OCI-LY3 (cell line): ENCODE measurements at regions not wholly inside any gene's neighbourhood (a gene's known extent, or its start where the extent isn't known, plus 50 kb on each side); places are given as distances from the start of the nearest gene placed in this dataset.
A peak's percentile ranks its signal among the peaks of the same experiment; 100 is the strongest.

Experiments used
- H2AFZ ChIP-seq: fragments of 200-600, 300-600 bp; shearing (Covaris generic); 2 replicates; pipeline ENCODE4 v1.6.0; 2014; ENCODE audit warnings: antibody characterized with exemption, low read depth, low read length
- H3K27ac ChIP-seq: fragments of 200-600, 300-600 bp; sonication (generic); 2 replicates; pipeline ENCODE4 v1.5.1; 2014; ENCODE audit warnings: mild to moderate bottlenecking, low read length, moderate library complexity, mixed read lengths
- H3K27me3 ChIP-seq: fragments of 200-600, 300-600 bp; sonication (generic); 2 replicates; pipeline ENCODE4 v1.6.1; 2014; ENCODE audit warnings: low read depth, low read length, mixed read lengths
- H3K36me3 ChIP-seq: fragments of 200-600, 300-600 bp; sonication (generic); replicated peaks from 2 replicates; pipeline ENCODE3; 2014; ENCODE audit warnings: low read depth, low read length, mixed read lengths
- H3K4me1 ChIP-seq: fragments of 300-600, 200-600 bp; sonication (generic); 2 replicates; pipeline ENCODE4 v1.6.1; 2014; ENCODE audit warnings: low read length, mixed read lengths
- H3K4me2 ChIP-seq: fragments of 200-600, 300-600 bp; sonication (generic); 2 replicates; pipeline ENCODE4 v1.6.1; 2014; ENCODE audit warnings: low read length, mixed read lengths
- H3K4me3 ChIP-seq: fragments of 300-600, 200-600 bp; sonication (generic); 2 replicates; pipeline ENCODE4 v1.5.1; 2014; ENCODE audit warnings: antibody characterized with exemption, mild to moderate bottlenecking, low read length, moderate library complexity
- H3K79me2 ChIP-seq: fragments of 300-600, 200-600 bp; shearing (Covaris generic); 2 replicates; pipeline ENCODE4 v1.6.1; 2014; ENCODE audit warnings: mild to moderate bottlenecking, low read length, mixed read lengths
- H3K9ac ChIP-seq: fragments of 300-600, 200-600 bp; shearing (Covaris generic); 2 replicates; pipeline ENCODE4 v1.6.0; 2014; ENCODE audit warnings: mild to moderate bottlenecking, low read length, moderate library complexity
- H3K9me3 ChIP-seq: fragments of 200-600, 300-600 bp; shearing (Covaris generic); 2 replicates; pipeline ENCODE4 v1.6.1; 2014; ENCODE audit warnings: low read length, mixed read lengths; ENCODE audit not compliant: insufficient read depth
- H4K20me1 ChIP-seq: fragments of 200-600, 300-600 bp; sonication (generic); 2 replicates; pipeline ENCODE4 v1.6.1; 2016; ENCODE audit warnings: low read length, mixed read lengths; ENCODE audit not compliant: insufficient read depth
- CTCF ChIP-seq: fragments of 200-600, 300-600 bp; sonication (generic); IDR thresholded peaks from 2 replicates; pipeline ENCODE4 v1.5.1; 2014; ENCODE audit warnings: antibody characterized with exemption, low read length, low read depth
- EZH2phosphoT487 ChIP-seq: fragments of 200-600 bp; shearing (Covaris generic); IDR thresholded peaks from 2 replicates; pipeline ENCODE4 v1.6.1; 2018; ENCODE audit warnings: antibody characterized with exemption, mixed run types, low read depth

DNA sequence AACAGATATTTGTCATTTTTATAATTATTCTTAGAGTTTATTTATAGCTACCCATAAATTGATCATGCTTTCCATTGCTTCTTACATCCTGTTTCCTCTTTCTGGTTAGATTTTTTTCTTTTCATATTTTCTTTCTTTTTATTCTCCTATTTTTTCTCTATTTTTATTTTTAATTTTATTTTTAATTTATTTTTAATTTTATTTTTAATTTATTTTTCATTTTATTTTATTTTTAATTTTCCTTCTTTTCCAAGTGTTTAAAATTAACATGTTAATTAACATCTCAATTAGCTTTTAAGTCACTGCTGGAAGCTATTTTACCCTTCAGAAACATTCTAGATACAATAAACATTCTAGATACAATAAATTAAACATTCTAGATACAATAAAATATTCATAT is 269.6 kb downstream of the B3GLCT start:
- no peak for TF ChIP-seq EZH2phosphoT487
- no peak for TF ChIP-seq CTCF
- H3K4me3 ChIP-seq = no peak overlapping the region
- no peaks in the 10 kb centered on the region for H3K27me3 ChIP-seq
- no peak overlapping the region for H3K27ac ChIP-seq
- H3K9ac ChIP-seq = no peak overlapping the region
- no peaks in the 10 kb centered on the region for H3K9me3 ChIP-seq
- no peaks in the 10 kb centered on the region for H3K36me3 ChIP-seq
- no peaks in the 10 kb centered on the region for H4K20me1 ChIP-seq
- no peaks in the 10 kb centered on the region for H3K4me1 ChIP-seq
- no peaks in the 10 kb centered on the region for H3K79me2 ChIP-seq
- no peak overlapping the region for H3K4me2 ChIP-seq
- H2AFZ ChIP-seq = no peak overlapping the region

DNA sequence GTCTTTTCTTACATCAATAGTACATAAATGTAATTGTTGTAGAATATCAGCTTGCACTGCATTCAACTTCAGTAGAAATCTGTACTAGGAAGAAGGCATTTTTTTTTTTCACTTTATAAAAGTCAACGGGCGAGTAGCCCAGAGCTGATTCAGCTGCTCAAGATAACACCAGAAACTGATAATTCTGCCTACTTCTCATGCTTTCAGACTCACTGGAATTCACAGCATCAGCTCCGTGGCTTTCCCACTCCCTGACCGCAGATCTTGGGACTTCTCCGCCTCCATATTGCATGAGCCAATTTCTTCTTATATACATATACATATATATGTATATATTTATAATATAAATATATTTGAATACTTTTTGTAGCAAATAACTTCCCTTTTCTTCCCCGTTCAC is 263.1 kb upstream of the RXFP2 start:
- Histone ChIP-seq H3K27me3 (no peaks in the 10 kb centered on the region), H3K36me3 (peaks cover 3% of the 10 kb centered on the region), H3K9me3 (no peaks in the 10 kb centered on the region), H3K9ac (no peak overlapping the region), H3K4me2 (no peak overlapping the region), H3K4me1 (no peaks in the 10 kb centered on the region; the same call in 1 of the 2 replicates), H4K20me1 (no peaks in the 10 kb centered on the region), H3K4me3 (no peak overlapping the region), H3K79me2 (no peaks in the 10 kb centered on the region), H2AFZ (no peak overlapping the region; the same call in 1 of the 2 replicates), H3K27ac (no peak overlapping the region)
- no peak for TF ChIP-seq EZH2phosphoT487
- no peak for TF ChIP-seq CTCF

DNA sequence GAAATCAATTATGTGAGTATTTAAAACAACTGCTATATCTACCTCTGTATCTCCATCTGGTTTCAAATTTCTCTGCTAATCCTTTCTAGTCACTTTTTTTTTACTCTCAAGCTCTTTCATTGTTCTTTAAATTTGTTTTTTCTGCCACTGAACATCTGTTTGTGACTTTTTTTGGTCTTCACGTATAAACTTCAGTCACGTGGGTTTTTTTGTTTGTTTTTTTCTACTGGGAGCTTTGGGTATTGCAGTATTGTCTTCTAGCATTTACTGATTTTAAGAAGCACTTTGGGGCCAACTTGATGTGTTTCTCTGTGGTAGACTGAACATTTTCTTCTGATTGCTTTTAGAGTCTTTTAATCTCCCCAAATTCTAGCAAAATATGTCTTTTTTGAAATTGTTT is 262.6 kb upstream of the RXFP2 start:
- no peak overlapping the region for H3K4me2 ChIP-seq
- H3K4me3 ChIP-seq = no peak overlapping the region
- H2AFZ ChIP-seq = peak overlapping the region; percentile 65
- H4K20me1 ChIP-seq = no peaks in the 10 kb centered on the region
- H3K9ac ChIP-seq = no peak overlapping the region
- no peak overlapping the region for H3K27ac ChIP-seq
- no peaks in the 10 kb centered on the region for H3K9me3 ChIP-seq
- H3K27me3 ChIP-seq = no peaks in the 10 kb centered on the region
- TF ChIP-seq EZH2phosphoT487 (no peak), CTCF (no peak)
- H3K79me2 ChIP-seq = no peaks in the 10 kb centered on the region
- peaks cover 3% of the 10 kb centered on the region for H3K36me3 ChIP-seq
- no peaks in the 10 kb centered on the region; the same call in 1 of the 2 replicates for H3K4me1 ChIP-seq

GRCh38 chr13:31477961-31478360 is 261.4 kb upstream of the RXFP2 start:
- Histone ChIP-seq H3K4me2 (no peak overlapping the region), H3K4me1 (no peaks in the 10 kb centered on the region; the same call in 1 of the 2 replicates), H3K9me3 (no peaks in the 10 kb centered on the region), H3K79me2 (no peaks in the 10 kb centered on the region), H3K9ac (no peak overlapping the region), H3K27ac (no peak overlapping the region), H2AFZ (no peak overlapping the region), H4K20me1 (no peaks in the 10 kb centered on the region), H3K4me3 (no peak overlapping the region), H3K36me3 (peaks cover 3% of the 10 kb centered on the region), H3K27me3 (no peaks in the 10 kb centered on the region)
- TF ChIP-seq EZH2phosphoT487 = no peak

DNA sequence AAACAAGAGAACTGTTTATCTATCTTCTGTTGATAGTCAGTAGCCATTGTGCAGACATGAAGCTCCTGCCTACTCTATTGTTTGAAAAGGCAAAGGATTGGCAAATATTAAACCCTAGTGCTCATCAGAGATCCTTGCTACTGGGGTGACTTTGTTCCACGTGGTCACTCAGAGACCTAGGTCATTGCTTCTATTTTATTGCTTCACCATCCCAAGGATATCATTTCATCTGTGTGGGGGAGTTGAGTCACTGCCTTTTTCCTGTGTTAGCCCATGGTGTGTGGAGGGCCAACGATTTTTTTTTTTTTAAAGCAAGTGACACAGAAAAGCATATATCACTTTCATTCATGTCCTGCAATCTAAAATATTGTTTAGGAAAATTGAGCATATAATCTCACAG is 254.1 kb upstream of the RXFP2 start:
- Histone ChIP-seq H3K27ac (no peak overlapping the region), H3K4me2 (no peak overlapping the region), H3K79me2 (no peaks in the 10 kb centered on the region)

More for the DNA sequence above, 254.1 kb upstream of the RXFP2 start:
- no peaks in the 10 kb centered on the region for H3K4me1 ChIP-seq
- 0 out of 2 replicates have a peak overlapping the region, but pooled peaks have one; percentile 44 for H2AFZ ChIP-seq
- no peak overlapping the region for H3K4me3 ChIP-seq
- H4K20me1 ChIP-seq = no peaks in the 10 kb centered on the region
- H3K27me3 ChIP-seq = no peaks in the 10 kb centered on the region
- H3K9me3 ChIP-seq = no peaks in the 10 kb centered on the region
- no peaks in the 10 kb centered on the region for H3K36me3 ChIP-seq
- no peak overlapping the region for H3K9ac ChIP-seq
- no peak for TF ChIP-seq EZH2phosphoT487
- no peak for TF ChIP-seq CTCF
